Calu3 (cell line): ENCODE measurements at regions not wholly inside any gene's neighbourhood (a gene's known extent, or its start where the extent isn't known, plus 50 kb on each side); places are given as distances from the start of the nearest gene placed in this dataset.

ENCODE experiments used
- BruUV-seq: library from RNA; stranded (reverse); fragments of 400-500 nt; replicated peaks from 2 replicates; lab custom pipeline; 2021; lab: Mats Ljungman, UMichigan
- CTCF ChIA-PET: fragments of 300-600 bp; sonication (Branson Sonifier 250); formaldehyde crosslinking; loops from one replicate; lab custom pipeline; 2022; ENCODE audit warnings: antibody characterized with exemption; lab: Charles Lee
- DNase-seq: peaks from one replicate; pipeline ENCODE4 v3.0.0; 2022
- H3K27ac Mint-ChIP-seq: one replicate; pipeline ENCODE4 v1.8.0; 2022; ENCODE audit warnings: mixed read lengths; ENCODE audit not compliant: unreplicated experiment
- H3K27me3 Mint-ChIP-seq: one replicate; pipeline ENCODE4 v1.8.0; 2022; ENCODE audit warnings: mixed read lengths; ENCODE audit not compliant: unreplicated experiment
- H3K36me3 Mint-ChIP-seq: one replicate; pipeline ENCODE4 v1.8.0; 2022; ENCODE audit warnings: mild to moderate bottlenecking, moderate library complexity, mixed read lengths; ENCODE audit not compliant: insufficient read depth, unreplicated experiment
- H3K4me1 Mint-ChIP-seq: one replicate; pipeline ENCODE4 v1.8.0; 2022; ENCODE audit warnings: mild to moderate bottlenecking, low read depth, mixed read lengths; ENCODE audit not compliant: unreplicated experiment
- H3K4me3 Mint-ChIP-seq: one replicate; pipeline ENCODE4 v1.8.0; 2022; ENCODE audit warnings: mild to moderate bottlenecking, low read depth, moderate library complexity, mixed read lengths; ENCODE audit not compliant: unreplicated experiment
- H3K9me3 Mint-ChIP-seq: one replicate; pipeline ENCODE4 v1.8.0; 2022; ENCODE audit warnings: low read depth, mixed read lengths; ENCODE audit not compliant: unreplicated experiment
- intact Hi-C: fragments of 100-400 bp; cut with micrococcal nuclease; formaldehyde crosslinking; loops from one replicate; pipeline ENCODE4 v1.10.0; 2022; ENCODE audit not compliant: unreplicated experiment
- TF ChIP-seq, protein P1 (sequence below): fragments of 200-600 bp; IDR thresholded peaks from one replicate; pipeline ENCODE4 v1.8.0; 2022; ENCODE audit warnings: antibody characterized with exemption; ENCODE audit not compliant: unreplicated experiment

DNA sequence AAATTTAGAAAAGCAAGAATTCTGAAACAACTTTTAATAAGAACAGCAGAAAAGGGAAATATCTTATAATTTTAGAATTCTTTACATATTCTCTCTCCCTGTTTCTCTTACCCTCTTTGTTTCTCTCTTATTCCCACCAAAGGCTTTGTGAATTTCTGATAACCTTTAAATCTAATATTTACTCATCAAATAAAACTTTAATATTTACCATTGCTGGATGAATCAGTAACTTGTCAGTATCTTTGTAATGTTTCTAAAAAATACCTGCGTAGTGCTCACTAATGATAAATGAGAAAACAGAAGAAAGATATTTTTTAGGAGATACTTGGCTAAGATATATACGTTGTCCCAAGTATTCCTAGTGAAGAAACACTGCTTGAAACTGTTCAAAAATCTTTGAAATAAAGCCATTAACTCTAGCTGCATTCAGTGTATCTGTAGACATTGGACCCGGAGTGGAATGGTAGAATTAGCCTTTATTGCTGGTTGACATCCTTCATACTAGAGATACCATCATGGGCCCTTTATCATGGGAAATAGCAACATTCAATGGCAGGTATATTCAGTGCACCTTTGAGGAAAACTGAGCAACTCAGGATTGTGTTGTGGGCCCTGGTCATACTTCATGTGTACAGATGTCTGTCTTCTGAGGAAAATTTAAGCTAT lies 2160.4 kb downstream of the MAT2B start:
- Mint-ChIP-seq H3K4me1 (no peaks in the 10 kb centered on the region), H3K9me3 (peaks cover 11% of the 10 kb centered on the region), H3K4me3 (no peak overlapping the region), H3K27ac (no peak overlapping the region), H3K36me3 (no peaks in the 10 kb centered on the region), H3K27me3 (no peaks in the 10 kb centered on the region)
- intact Hi-C loops, result no loop called here
- TF ChIP-seq, protein P1, sequence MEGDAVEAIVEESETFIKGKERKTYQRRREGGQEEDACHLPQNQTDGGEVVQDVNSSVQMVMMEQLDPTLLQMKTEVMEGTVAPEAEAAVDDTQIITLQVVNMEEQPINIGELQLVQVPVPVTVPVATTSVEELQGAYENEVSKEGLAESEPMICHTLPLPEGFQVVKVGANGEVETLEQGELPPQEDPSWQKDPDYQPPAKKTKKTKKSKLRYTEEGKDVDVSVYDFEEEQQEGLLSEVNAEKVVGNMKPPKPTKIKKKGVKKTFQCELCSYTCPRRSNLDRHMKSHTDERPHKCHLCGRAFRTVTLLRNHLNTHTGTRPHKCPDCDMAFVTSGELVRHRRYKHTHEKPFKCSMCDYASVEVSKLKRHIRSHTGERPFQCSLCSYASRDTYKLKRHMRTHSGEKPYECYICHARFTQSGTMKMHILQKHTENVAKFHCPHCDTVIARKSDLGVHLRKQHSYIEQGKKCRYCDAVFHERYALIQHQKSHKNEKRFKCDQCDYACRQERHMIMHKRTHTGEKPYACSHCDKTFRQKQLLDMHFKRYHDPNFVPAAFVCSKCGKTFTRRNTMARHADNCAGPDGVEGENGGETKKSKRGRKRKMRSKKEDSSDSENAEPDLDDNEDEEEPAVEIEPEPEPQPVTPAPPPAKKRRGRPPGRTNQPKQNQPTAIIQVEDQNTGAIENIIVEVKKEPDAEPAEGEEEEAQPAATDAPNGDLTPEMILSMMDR, result no peak
- no peak for DNase-seq
- CTCF ChIA-PET, result no interaction called here
- BruUV-seq, result no TSS peak

DNA sequence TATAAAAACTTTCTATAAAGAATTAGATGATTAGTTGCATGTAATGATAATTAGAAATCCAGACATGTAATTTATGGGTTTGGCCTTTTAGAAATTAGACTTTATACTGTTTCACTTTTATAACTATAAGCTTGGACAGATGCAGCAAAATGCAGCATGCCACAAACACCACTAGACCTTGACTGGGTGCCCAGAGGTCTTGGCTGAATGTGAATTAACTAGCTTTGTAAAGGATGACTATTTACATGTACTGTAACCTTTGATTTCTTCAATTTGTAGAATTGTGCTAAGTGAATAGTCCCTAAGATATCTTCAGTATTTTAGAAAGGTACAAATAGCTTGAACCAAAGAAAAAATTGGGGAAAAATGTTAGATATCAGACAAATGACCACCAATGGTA lies 2168.1 kb downstream of the MAT2B start:
- BruUV-seq, result no TSS peak
- Mint-ChIP-seq H3K27ac (no peak overlapping the region), H3K9me3 (peaks cover 10% of the 10 kb centered on the region), H3K4me3 (no peak overlapping the region), H3K27me3 (no peaks in the 10 kb centered on the region), H3K36me3 (no peaks in the 10 kb centered on the region), H3K4me1 (no peaks in the 10 kb centered on the region)
- DNase-seq, result no peak
- TF ChIP-seq, protein P1, result no peak
- CTCF ChIA-PET, result no interaction called here
- intact Hi-C loops, result no loop called here

DNA sequence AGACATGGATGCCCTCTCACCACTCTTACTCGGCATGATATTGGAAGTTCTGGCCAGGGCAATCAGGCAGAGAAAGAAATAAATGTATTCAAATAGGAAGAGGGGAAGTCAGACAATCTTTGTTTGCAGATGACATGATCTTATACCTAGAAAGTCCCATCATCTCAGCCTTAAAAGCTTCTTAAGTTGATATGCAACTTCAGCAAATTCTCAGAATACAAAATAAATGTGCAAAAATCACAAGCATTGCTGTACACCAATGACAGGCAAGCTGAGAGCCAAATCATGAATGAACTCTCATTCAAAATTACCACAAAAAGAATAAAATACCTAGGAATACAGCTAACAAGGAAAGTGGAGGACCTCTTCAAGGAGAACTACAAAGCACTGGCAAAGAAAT lies 2190.4 kb downstream of the MAT2B start:
- Mint-ChIP-seq H3K27me3 (no peaks in the 10 kb centered on the region), H3K27ac (no peak overlapping the region), H3K4me1 (no peaks in the 10 kb centered on the region), H3K4me3 (no peak overlapping the region), H3K9me3 (peaks cover 11% of the 10 kb centered on the region), H3K36me3 (no peaks in the 10 kb centered on the region)
- TF ChIP-seq, protein P1, result no peak
- CTCF ChIA-PET, result no interaction called here
- intact Hi-C loops, result no loop called here
- no peak for DNase-seq
- no TSS peak for BruUV-seq

DNA sequence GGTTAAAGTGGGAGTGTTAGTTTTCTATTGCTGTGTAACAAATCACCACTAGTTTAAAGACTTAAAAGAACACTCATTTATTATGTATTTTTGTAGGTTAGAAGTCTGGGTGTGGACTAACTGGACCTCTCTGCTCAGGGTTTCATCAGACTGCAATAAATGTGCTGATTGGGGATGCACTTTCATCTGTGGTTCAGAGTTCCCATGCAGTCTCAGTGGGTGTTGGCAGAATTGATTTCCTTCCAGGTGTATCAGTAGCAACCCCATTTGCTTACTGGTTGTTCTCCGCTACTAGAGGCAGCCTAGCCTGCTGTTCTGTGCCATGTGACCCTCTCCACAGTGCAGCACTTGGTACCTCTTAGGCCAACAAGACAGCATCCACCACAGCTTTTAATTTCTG lies 2200.5 kb downstream of the MAT2B start:
- Mint-ChIP-seq H3K27me3 (no peaks in the 10 kb centered on the region), H3K36me3 (no peaks in the 10 kb centered on the region), H3K27ac (no peak overlapping the region), H3K9me3 (no peaks in the 10 kb centered on the region), H3K4me1 (no peaks in the 10 kb centered on the region), H3K4me3 (no peak overlapping the region)
- BruUV-seq, result no TSS peak
- CTCF ChIA-PET, result interaction anchor here (0.7 kb wide), 1 partner anchor 899 kb away, joined by 3 read pairs; no protein-coding TSS in a partner anchor
- DNase-seq, result no peak
- intact Hi-C loops, result no loop called here
- TF ChIP-seq, protein P1, result no peak
